ENCODE measurements at regions not wholly inside any gene's neighbourhood (a gene's known extent, or its start where the extent isn't known, plus 50 kb on each side); places are given as distances from the start of the nearest gene placed in this dataset.

DNA sequence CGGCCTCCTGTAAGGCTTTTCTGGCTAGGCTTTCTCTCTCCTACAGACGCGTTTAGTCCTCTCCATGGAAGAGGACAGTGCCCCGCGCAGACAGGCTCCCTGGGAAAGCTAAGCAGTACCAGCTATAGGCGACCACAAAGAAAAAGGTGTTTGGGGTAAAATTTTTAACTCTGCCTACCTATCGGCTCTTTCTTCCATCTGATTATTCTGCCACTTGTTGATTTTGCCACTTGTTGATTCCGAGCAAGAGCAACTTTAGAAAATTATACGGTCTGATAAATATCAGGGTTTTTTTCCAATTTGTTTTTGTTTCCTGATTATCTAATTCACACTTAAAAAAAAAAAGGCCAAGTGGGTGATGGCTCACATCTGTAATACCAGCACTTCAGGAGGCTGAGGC is 1600.5 kb upstream of the TENM3 start:
- DNase-seq (ENCODE audit: low read depth): no peak

DNA sequence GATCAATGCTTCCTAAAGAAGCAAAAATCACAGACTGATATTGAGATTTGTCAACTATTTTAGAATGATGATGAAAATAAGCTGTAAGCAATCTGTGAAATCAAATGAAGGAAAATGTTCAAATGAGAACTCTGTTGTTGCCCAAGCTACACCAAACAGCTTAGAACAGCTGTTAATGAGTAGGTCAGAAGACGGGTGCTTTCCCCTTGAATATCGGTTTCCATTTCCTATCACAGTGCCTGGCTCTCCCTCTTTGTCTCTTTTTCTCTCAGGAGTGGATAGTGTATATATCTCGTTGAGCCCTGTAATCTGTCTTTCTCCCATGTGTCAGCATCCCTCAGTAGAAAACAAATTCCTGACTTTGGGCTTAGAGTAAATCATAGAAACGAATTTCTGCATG is 1592.9 kb upstream of the TENM3 start:
- DNase-seq (ENCODE audit: low read depth): no peak

DNA sequence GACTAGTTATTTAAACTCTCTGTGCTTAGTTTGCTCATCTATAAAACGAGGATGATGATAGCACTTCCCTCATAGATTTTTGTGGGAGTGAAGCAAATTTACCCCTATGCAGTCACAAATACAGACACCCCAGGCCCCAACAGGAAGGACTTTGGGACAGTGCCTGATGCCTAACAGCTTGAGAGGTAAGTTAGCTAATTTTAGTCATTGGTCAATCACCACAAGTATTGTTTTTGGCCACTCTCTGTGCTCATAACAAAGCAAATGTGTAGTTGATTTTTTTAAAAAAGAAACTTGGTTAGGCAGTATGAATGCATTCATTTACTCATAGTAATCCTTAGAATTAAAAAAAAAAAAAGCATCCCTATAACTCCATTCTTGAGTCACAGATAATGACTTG is 1590.7 kb upstream of the TENM3 start:
- no peak for DNase-seq (ENCODE audit: low read depth)

DNA sequence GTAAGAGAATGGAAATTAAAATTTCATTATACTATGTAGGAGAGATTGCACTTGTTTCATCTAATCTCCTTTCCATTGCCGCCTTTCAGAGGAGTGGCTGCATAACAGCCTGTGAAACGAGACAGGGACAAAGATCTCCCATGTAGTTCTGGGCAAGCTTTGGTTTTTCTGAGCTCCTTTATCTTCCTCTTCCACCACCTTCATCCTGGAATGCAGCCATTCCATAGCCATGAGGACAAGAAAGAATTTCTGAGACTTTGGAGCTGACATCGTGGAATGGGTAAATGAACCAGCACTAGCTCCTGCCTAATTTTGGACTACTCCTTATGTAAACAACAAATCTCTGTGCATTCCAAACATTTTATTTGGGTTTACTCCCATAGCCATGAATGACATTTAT is 1587.3 kb upstream of the TENM3 start:
- no peak for DNase-seq (ENCODE audit: low read depth)

DNA sequence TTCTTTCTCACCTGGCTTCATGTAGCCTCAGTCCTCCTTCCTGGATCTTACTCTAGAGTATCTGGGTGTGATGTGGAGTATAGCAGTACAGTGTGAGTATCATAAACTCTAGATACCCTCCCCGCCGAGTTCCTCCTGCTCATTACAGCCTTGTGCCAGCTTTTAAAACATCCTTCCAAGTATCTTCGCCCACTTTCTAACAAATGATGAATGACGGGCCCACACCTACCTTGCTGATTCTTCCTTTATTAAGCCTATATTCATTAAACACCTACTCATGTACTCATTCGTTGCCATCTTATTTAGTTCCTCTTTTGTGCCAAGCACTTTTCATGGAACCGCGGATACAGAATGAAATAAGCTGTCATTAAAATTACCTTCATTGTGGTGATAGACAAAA is 1585.3 kb upstream of the TENM3 start:
- no peak for DNase-seq (ENCODE audit: low read depth)

DNA sequence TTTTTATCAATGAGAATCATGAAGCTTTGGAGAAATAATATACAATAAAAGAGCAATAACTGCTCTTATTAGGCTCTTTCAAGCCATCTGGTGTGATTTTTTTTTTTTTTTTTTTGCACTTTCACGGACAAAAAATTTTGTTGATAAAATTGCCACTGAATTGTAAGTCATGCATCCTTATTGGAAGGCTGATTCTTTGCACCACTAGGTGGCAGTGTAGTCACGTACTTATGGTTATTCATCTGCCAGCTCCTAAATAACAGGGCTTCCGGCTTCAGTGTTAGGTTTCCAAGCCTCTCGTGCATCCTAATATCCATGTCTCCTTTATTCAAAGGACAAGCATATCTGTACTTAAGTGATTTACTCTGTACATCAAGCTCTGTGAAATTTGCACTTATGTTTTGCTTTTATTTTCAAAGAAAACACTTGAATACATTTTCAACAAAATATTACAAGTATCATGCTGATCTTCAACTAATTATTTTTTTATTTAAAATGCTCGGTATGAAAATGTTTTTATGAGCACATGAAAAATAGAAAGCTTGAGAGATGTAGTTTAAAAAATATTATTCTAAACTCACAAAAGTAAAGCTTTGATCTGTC is 1578.3 kb upstream of the TENM3 start:
- peak; percentile 26 for DNase-seq (ENCODE audit: low read depth)

DNA sequence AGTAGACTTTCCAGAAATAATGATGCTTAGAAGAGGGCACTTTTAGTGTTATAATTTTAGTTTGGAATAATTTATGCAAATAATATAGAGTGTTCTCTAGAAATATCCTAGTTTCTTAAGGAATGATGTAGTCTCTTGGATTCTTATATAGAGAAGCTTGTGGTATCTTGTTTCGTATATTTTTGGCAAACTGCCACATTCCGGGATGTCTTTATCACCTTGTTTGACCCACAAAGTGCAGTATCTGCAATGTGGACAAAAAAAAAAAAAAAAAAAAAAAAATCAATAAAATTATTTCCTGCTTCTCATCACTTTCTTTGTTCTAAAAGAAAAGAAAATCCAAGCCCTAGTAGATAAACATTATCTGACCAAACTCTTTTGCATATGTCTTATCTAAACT is 1577.7 kb upstream of the TENM3 start:
- no peak for DNase-seq (ENCODE audit: low read depth)

DNA sequence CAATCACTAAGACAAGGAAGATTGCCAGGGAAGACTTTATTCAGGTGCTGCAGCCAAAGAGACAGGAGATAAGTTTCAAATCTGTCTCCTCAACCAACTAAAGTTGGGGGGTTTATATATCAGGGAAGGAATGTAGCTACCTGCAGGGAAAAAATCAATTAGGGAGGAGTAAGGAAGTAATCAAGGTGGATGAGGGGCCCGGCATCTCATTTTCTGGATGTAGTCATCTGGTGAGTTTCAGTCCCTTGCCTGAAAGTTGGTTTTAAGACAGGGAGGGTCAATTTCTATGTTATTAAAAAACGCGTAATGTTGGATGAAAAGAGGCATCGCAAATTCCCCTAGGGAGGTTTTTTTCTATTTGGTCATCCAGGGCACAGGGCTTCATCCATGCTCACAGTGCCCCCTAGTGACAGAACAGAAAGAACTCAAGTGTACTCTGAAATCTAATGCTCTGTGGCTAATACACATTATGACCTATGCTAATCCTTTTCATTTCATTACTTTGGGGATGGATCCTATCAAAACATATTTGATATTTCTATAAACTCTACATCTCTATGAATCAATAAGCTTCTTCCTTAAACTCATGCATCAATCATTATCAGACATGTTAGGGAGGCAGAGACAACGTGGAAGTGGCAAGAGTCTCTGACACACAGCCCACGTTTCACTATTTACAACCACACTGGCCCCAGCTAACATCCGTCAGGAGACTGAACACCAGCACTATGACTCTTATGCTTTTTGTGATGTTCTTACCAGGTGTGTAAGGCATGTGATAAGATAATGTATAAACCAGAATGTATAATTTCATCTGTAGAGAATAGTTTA is 1577.0 kb upstream of the TENM3 start:
- DNase-seq (ENCODE audit: low read depth): peak; percentile 8

DNA sequence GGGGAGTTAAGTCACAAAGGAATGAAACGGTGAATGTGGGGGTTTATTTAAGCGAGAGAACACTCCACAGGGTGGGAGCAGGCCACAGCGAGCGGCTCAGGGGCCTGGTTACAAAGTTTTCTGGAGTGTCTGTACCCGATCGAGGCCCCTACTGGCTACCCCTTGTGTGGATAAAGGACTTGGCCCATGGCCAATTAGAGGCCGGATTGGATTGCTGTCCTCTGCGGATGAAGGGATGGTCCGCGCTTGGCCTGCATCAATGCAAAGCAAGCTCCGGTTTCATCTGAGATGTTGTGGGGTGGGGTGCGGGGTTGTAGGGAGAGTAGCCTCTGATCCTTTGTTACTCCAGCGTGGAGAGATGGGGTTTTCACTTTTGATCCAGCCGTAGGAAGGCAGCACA is 1574.5 kb upstream of the TENM3 start:
- no peak for DNase-seq (ENCODE audit: low read depth)

DNA sequence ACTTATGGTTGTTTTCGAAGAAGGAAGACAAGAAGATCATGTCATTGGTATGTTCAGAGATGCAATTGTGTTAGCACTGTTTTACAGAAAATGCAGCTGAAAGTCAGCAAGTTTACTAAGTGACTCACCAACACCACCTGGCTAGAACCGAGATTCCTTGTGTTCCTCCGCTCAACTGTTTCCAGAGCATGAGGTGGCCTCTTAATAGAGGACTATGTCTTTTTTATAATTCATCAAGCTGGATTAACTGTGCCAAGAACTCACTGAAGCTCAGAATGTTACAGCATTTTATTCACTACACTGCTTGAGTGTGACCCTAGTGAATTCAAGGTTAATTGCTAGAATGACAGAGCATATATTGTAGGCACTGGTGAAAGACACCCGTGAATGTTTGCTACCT is 1573.5 kb upstream of the TENM3 start:
- DNase-seq (ENCODE audit: low read depth): no peak

DNA sequence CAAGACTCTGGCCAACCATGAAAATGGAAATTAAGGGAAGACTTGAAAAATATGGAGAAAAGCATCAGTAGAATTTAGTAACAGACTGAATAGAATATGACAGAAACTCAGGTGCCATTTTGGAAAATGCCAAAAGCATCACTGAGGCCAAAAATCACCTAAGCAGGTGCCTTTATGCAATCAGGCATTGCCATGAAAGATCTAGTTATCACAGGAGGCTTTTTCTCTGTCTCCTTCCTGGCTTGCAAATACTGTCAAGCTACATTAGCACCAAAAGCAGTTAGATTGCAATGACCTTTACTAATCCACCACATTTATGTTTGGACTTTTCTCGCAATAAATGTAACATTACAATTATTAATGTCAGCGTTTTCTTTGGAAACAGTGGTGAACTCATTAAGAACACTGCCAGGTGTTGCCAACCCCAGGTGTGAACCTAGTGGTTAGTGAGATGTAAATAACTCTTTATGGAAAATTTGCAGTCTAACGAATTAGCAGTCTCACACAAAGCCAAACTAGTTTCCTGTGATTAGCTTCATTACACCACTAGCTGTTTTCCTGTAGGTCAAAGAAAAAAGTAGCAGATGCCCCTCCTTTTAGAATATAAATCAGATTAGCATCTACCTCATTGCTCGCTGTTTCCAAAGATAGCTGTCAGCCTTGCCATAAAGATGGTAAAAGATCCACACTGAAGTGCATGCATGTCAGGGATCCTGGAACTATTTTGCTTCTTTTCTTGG is 1568.4 kb upstream of the TENM3 start:
- DNase-seq (ENCODE audit: low read depth): no peak

DNA sequence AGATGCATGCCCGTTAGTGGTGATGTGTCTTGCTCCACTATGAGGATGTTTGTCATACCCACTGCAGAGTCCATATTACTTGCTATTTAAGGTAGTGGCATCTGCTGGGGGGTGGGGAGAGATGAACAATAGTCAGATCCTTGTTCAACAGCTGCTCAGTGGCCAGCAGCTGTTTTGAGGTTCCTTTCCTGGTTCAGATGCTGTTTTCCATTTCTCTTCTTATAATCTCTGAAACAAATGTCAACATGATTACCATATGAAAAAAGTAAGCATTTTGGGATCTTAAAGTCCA is 1567.9 kb upstream of the TENM3 start:
- DNase-seq (ENCODE audit: low read depth): no peak

DNA sequence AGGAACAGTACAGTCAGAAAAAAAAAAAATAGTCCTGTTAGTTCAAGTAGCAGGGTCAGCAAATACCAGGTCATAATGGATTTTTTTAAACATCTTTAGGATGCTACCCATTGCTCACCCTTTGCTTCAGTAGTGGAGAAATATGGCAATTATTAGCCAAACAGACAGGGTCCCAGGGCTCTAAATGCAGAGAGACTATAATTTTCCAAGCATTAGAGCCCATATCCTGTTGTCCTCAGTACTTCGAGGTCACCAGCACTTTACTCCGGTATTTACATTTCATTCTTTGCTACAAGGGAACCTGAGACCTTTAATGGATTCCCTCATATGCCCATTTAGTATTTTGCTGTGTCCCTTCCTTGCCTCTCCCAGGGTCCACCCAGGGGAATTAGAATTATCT is 1562.9 kb upstream of the TENM3 start:
- no peak for DNase-seq (ENCODE audit: low read depth)

DNA sequence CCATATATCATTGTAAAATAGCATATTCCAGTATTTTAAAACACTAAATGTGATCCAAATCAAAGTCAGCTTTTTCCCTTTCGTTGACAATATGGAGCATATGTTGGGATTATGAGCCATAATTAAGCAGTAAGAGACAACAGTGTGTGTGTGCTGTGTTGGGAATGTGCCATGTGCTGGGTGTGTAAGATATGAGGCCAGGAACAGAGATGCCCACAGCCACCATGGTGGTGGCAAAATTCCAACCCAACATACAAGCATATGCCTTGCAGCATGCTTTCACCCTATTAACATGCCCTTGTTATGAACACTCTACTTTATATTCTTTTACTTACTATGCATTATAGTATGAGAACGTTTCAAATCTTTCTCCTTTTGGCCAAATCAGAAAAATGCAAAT is 1560.4 kb upstream of the TENM3 start:
- no peak for DNase-seq (ENCODE audit: low read depth)

DNA sequence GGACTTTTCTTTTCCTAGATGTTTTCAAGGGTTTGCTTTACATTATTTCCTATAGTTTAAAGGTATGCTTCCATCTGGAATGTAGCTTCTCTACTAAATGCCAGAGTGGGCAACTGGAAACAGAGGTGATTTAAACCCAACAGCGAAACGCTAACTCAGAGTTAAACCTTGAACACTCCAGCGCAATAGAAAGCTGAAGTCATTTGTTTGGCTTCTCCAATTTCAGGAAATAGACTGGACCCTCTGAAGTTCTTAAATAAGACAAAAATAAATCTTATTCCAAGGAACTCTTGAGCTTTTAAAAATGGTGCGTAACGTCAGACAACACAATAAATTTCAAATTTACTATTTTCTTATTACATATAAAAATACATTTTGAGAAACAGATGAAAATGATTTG is 1560.0 kb upstream of the TENM3 start:
- no peak for DNase-seq (ENCODE audit: low read depth)

DNA sequence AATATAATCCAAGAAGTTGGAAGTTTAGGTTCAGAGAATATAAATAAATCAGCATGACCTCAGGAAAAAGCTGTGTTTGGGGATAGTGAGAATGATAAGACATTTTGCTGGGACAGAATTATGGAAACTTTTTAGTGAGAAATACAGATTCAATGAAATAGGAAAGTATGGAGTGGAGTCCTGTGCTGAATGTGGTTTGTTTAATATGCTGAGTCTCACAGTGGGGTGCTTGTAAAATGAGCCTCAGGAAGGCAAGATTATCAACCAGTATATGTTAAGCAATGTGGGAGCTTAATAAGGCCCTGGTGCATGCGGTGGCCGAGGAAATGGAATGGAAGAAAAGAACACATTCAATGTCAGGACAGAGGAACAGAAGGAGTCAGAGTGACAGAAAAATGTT is 1554.7 kb upstream of the TENM3 start:
- no peak for DNase-seq (ENCODE audit: low read depth)

DNA sequence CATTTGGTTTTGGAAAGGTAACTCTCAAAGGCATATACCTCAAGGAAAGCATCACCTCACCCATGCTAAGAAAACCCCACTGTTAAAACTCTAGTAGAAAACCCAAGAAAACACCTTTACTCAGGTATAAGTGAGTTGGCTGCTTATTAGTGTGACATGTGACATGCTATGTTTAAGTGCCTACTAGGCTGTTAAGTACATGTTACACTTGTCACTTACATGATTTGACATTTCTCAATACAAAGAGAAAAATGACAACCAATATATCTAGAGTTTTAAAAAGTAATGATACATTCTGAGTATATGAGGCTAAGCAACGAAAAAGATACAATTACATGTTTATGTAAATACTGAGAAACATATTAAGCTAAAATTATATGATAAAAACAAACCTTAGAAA is 1548.3 kb upstream of the TENM3 start:
- no peak for DNase-seq (ENCODE audit: low read depth)

DNA sequence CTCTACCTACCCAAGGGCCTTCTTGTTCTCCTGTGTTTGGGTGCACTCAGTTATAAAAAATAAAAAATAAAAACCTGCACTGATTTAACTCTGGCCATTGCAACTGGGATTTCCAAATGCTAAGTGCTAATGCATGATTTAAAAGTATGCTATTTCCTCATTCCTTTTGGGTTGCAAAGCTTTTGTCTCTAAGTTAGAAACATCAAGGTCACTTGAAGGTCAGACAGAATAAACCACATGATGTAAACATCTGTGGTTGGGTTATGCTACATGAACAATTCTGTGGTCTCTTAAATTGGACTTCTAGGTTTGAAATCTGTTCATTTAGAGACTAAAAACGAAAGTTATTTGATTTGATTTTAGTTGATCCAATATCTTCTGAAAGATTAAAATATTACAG is 1547.4 kb upstream of the TENM3 start:
- no peak for DNase-seq (ENCODE audit: low read depth)

DNA sequence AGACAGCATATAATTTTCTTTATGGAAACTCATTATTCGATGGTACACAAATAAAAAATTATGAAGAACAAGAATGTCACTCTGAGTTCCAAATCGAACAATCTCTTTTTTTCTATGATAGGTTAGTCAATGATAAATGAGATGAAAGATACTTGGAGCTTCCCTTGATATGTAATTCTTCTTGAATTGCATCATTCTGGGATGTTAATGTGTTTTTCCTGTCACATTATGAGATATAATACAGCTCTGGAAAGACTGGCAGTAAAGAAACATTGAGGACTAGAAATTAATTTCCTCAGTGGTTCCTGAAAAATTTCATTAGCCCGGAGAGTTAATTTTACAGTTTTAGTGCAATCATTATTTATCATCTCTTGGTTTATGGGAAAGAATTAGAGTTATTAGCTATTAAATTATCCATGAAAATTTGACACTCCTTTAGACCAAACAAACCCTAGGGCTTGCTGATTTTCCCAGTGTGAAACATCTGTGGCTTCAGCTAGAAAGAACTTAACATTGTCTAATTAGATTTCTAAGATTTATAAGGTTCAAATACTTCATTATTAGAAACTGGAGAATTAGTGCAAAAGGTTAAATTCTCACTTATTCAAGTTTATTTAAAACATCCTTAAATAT is 1546.6 kb upstream of the TENM3 start:
- DNase-seq (ENCODE audit: low read depth): no peak

DNA sequence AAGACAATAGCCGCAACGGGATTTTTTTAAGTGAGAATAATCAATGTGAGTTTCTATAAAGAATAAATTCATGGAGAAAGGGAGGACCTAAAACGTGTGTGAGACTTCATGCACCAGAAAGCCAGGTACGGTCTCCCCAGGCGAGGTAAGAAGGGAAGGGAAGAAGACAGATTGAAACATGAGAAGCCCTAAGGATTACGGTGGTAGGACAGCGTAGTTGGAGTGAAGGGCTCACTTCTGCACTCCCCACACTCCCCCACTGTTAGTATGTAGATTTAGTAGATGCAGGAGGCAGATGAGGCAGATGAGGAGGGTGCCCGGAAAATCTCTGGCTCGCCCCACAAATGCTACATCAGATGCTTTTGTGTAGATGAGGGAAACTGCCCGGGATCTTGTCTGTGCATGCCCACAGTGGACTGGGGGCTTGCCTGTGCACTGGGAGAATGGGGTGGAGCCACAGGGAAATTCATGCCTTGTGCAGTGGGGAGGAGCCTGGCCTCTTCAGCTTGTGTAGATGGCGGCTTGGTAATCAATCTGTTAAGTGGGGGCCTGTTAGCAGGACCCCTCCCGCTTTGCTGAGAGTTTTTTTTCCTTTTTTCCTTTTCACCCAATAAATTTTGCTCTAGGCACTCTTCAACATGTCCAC is 1544.5 kb upstream of the TENM3 start:
- DNase-seq (ENCODE audit: low read depth): no peak

DNA sequence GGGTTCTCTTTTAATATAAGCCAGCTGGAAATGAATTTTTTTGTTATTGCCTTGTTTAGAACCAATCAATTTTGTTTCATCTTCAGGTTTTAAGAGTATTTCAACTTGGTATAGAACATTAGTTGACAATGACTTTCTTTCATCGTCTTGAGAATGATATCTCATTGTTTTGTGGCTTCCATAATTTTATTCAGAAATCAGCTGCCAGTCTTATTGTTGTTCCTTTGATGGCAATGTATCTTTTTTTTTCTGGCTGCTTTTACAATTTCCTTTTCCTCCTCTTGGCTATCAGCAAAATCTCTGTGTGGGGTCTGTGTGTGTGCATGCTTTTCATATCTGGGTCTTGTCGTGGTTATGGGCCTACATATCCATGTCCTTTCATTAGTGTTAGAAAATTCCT is 1536.4 kb upstream of the TENM3 start:
- DNase-seq (ENCODE audit: low read depth): no peak

DNA sequence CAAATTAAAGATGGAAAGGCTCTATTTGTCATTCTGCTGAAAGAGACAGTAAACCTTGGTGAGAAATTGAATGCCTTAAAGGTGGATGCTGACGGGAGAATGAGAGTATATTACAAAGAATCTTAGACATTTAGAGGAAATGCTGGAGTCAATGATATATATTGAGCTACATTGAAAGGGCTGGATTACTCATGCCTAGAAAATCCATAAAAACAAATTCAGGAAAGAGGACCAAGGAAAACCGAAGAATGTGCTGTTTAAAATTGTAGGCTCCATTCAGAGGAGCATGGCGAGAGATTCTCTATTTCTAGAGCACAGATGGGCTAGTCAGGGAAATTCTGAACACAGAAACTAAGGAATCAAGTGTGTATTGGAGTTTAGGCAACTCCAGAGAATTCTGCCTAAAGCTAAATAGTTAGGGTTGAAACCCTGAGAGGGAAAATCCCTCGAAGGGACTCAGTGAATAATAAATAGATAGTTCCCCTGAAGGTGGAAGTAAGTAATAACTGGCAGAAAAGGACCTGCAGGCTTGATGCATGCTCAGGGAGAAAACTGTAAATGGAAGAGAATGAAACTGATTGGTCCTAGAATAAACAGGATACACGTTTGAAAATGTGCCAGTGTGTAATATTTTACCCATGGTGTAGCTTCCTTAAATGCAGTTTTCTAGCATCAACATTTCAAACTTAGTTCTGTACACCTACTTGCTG is 1532.4 kb upstream of the TENM3 start:
- DNase-seq (ENCODE audit: low read depth): no peak

All from HS-27A (cell line).